SK-N-SH (cell line): ENCODE measurements at regions not wholly inside any gene's neighbourhood (a gene's known extent, or its start where the extent isn't known, plus 50 kb on each side); places are given as distances from the start of the nearest gene placed in this dataset.

Experiments used
- CHD2 ChIP-seq: fragments of 150-350 bp; IDR thresholded peaks from 2 replicates; pipeline ENCODE4 v1.6.1; 2018; ENCODE audit warnings: low read length; ENCODE audit not compliant: partially characterized antibody
- CTCF ChIP-seq: fragments of 200-600 bp; sonication (generic); IDR thresholded peaks from 2 replicates; pipeline ENCODE4 v1.6.1; 2017; ENCODE audit warnings: antibody characterized with exemption, mild to moderate bottlenecking, moderate library complexity
- ELF1 ChIP-seq: IDR thresholded peaks from 2 replicates; pipeline ENCODE4 v1.4.0; 2012
- EP300 ChIP-seq, 2 experiments: IDR thresholded peaks; 2 replicates each; pipeline versions ENCODE4 v1.4.0 to v1.6.1; 2012; ENCODE audit warnings: borderline replicate concordance in 1 of 2, low read depth in 1 of 2, low read length in 1 of 2
- IRF3 ChIP-seq: fragments of 150-350 bp; IDR thresholded peaks from 2 replicates; pipeline ENCODE4 v1.6.1; 2016; ENCODE audit warnings: mild to moderate bottlenecking, low read depth, low read length
- MAX ChIP-seq: IDR thresholded peaks from 2 replicates; pipeline ENCODE4 v1.4.0; 2012; ENCODE audit warnings: low read depth
- MXI1 ChIP-seq: IDR thresholded peaks from 2 replicates; pipeline ENCODE4 v1.6.1; 2012; ENCODE audit warnings: mild to moderate bottlenecking, low read depth, low read length, improper control_type of control experiment
- NFIC ChIP-seq: IDR thresholded peaks from 2 replicates; pipeline ENCODE4 v1.4.0; 2012; ENCODE audit warnings: borderline replicate concordance
- PBX3 ChIP-seq: IDR thresholded peaks from 2 replicates; pipeline ENCODE4; 2012
- RFX5 ChIP-seq: IDR thresholded peaks from 2 replicates; pipeline ENCODE4 v1.6.1; 2012; ENCODE audit warnings: mild to moderate bottlenecking, improper control_type of control experiment, low read length
- SMC3 ChIP-seq: IDR thresholded peaks from 2 replicates; pipeline ENCODE4 v1.6.1; 2012; ENCODE audit warnings: low read depth, low read length, improper control_type of control experiment
- TCF12 ChIP-seq: IDR thresholded peaks from 2 replicates; pipeline ENCODE4 v1.4.0; 2012
- TEAD4 ChIP-seq: IDR thresholded peaks from 2 replicates; pipeline ENCODE4 v1.4.0; 2012; ENCODE audit warnings: mild to moderate bottlenecking, borderline replicate concordance; ENCODE audit not compliant: insufficient read depth

GRCh38 chr3:151550025-151550618 lies 89.3 kb upstream of the IGSF10 start:
- TF ChIP-seq CTCF (no peak), IRF3 (no peak), NFIC (no peak), TEAD4 (no peak), TCF12 (no peak), CHD2 (no peak), RFX5 (no peak), EP300 (IDR thresholded peaks at IDR 0.05; ENCODE audit: borderline replicate concordance in 1 of 2, low read depth in 1 of 2, low read length in 1 of 2) (no peak), ELF1 (no peak), PBX3 (no peak), MXI1 (no peak), MAX (no peak), SMC3 (no peak)
